Neural progenitor cell (in vitro differentiated cells): ENCODE measurements at regions not wholly inside any gene's neighbourhood (a gene's known extent, or its start where the extent isn't known, plus 50 kb on each side); places are given as distances from the start of the nearest gene placed in this dataset.

Experiments
- DNase-seq: peaks from one replicate; pipeline ENCODE4 v3.0.0-alpha.2; 2016; ENCODE audit warnings: low spot score
- H2AFZ ChIP-seq: fragments of 200-600 bp; sonication (generic); replicated peaks from 2 replicates; pipeline ENCODE4 v1.6.1; 2016; ENCODE audit warnings: antibody characterized with exemption
- H3F3A ChIP-seq: fragments of 200-600 bp; sonication (generic); 2 replicates; pipeline ENCODE4 v1.6.1; 2016; ENCODE audit warnings: antibody characterized with exemption, low read depth
- H3K27ac ChIP-seq: fragments of 200-600 bp; sonication (generic); 2 replicates; pipeline ENCODE4 v1.5.1; 2016; ENCODE audit warnings: mild to moderate bottlenecking
- H3K27me3 ChIP-seq: fragments of 200-600 bp; sonication (generic); 2 replicates; pipeline ENCODE4 v1.6.1; 2016; ENCODE audit warnings: mild to moderate bottlenecking, moderate library complexity
- H3K36me3 ChIP-seq: fragments of 200-600 bp; sonication (generic); 2 replicates; pipeline ENCODE4 v1.5.1; 2016
- H3K4me1 ChIP-seq: fragments of 200-600 bp; sonication (generic); 2 replicates; pipeline ENCODE4 v1.6.1; 2016; ENCODE audit warnings: mixed run types
- H3K4me2 ChIP-seq: fragments of 200-600 bp; sonication (generic); 2 replicates; pipeline ENCODE4 v1.6.1; 2016
- H3K4me3 ChIP-seq: fragments of 200-600 bp; sonication (generic); 2 replicates; pipeline ENCODE4 v1.5.1; 2016
- H3K79me2 ChIP-seq: fragments of 200-600 bp; sonication (generic); 2 replicates; pipeline ENCODE4 v1.6.1; 2016; ENCODE audit warnings: low read depth
- H3K9ac ChIP-seq: fragments of 200-600 bp; sonication (generic); 2 replicates; pipeline ENCODE4 v1.6.1; 2016
- H3K9me3 ChIP-seq: fragments of 200-600 bp; sonication (generic); 2 replicates; pipeline ENCODE4 v1.5.1; 2016; ENCODE audit warnings: low read depth
- H4K20me1 ChIP-seq: fragments of 200-600 bp; sonication (generic); 2 replicates; pipeline ENCODE4 v1.6.1; 2016; ENCODE audit warnings: low read depth
- H3K27ac Mint-ChIP-seq: 3 replicates; pipeline ENCODE4 v1.8.0; 2021; ENCODE audit warnings: mixed read lengths
- H3K27me3 Mint-ChIP-seq: 2 replicates; pipeline ENCODE4 v1.8.0; 2022; ENCODE audit warnings: low read depth, mild to moderate bottlenecking, inconsistent platforms, moderate library complexity, mixed read lengths; ENCODE audit not compliant: insufficient read depth
- H3K36me3 Mint-ChIP-seq: 3 replicates; pipeline ENCODE4 v1.8.0; 2021; ENCODE audit warnings: mixed read lengths
- H3K4me1 Mint-ChIP-seq: 3 replicates; pipeline ENCODE4 v1.8.0; 2021; ENCODE audit warnings: mixed read lengths
- H3K4me3 Mint-ChIP-seq: 3 replicates; pipeline ENCODE4 v1.8.0; 2021; ENCODE audit warnings: mild to moderate bottlenecking, moderate library complexity, mixed read lengths
- H3K9me3 Mint-ChIP-seq: 3 replicates; pipeline ENCODE4 v1.8.0; 2020; ENCODE audit warnings: mixed read lengths
- EZH2 ChIP-seq: fragments of 200-600 bp; sonication (generic); IDR thresholded peaks from 2 replicates; pipeline ENCODE4 v1.6.1; 2017; ENCODE audit warnings: antibody characterized with exemption, mild to moderate bottlenecking, moderate library complexity
- EZH2phosphoT487 ChIP-seq: fragments of 200-600 bp; sonication (generic); IDR thresholded peaks from 2 replicates; pipeline ENCODE4 v1.6.1; 2017; ENCODE audit warnings: antibody characterized with exemption
- TF ChIP-seq, protein P1 (sequence below): fragments of 200-600 bp; sonication (generic); IDR thresholded peaks from 2 replicates; pipeline ENCODE4 v1.5.1; 2017; ENCODE audit warnings: antibody characterized with exemption, mild to moderate bottlenecking

DNA sequence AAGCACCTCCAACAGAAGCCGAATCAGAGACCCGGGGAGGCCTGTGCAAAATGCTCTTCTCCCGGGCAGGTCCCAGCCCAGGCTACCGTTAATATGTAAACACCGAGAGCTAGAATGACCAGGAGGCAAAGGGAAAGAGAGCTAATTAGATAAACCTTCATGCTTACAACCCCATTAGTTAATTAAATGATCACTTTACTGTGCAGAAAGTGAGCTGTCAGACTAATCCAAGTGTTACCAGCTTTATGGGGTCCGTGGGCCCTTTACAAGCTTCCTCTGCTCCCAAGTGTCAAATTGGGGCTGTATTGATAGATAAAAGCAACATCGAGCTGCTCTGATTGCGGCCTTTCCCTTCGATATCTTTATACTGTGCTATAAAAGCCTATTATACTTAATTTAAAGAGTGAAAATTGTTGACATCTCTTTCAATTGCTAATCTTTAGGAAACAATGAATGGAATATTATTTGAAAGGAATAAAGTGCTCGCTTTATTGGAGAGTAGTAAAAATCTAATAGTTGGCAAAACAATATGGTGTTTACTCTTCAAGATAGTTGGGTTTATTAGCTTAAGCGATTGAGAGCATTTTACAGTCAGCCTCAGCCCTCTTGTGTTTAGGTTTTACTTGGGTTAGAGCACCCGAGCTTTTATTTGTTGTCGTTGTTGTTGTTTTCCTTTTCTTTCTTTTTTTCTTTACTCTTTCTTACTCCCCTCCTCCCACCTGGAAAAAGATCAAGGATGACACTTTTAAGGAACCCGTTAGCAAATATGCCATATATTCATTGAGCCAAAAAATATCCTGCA, 189.3 kb upstream of the GPR12 start:
- H3K27me3 Mint-ChIP-seq, result peaks cover 7% of the 10 kb centered on the region
- Histone ChIP-seq H3K27me3 (no peaks in the 10 kb centered on the region), H3K36me3 (no peaks in the 10 kb centered on the region), H3K9me3 (no peaks in the 10 kb centered on the region), H3K9ac (no peak overlapping the region), H3K79me2 (no peaks in the 10 kb centered on the region), H2AFZ (no peak overlapping the region), H3K27ac (no peak overlapping the region), H3F3A (no peaks in the 10 kb centered on the region), H3K4me1 (no peaks in the 10 kb centered on the region), H3K4me3 (no peak overlapping the region), H4K20me1 (no peaks in the 10 kb centered on the region), H3K4me2 (no peak overlapping the region)
- no peak overlapping the region for H3K27ac Mint-ChIP-seq
- H3K4me1 Mint-ChIP-seq, result no peaks in the 10 kb centered on the region
- H3K9me3 Mint-ChIP-seq, result no peaks in the 10 kb centered on the region
- no peaks in the 10 kb centered on the region for H3K36me3 Mint-ChIP-seq
- DNase-seq, result no peak
- H3K4me3 Mint-ChIP-seq, result no peak overlapping the region
- no peak for TF ChIP-seq EZH2
- TF ChIP-seq EZH2phosphoT487, result no peak
- TF ChIP-seq, protein P1, sequence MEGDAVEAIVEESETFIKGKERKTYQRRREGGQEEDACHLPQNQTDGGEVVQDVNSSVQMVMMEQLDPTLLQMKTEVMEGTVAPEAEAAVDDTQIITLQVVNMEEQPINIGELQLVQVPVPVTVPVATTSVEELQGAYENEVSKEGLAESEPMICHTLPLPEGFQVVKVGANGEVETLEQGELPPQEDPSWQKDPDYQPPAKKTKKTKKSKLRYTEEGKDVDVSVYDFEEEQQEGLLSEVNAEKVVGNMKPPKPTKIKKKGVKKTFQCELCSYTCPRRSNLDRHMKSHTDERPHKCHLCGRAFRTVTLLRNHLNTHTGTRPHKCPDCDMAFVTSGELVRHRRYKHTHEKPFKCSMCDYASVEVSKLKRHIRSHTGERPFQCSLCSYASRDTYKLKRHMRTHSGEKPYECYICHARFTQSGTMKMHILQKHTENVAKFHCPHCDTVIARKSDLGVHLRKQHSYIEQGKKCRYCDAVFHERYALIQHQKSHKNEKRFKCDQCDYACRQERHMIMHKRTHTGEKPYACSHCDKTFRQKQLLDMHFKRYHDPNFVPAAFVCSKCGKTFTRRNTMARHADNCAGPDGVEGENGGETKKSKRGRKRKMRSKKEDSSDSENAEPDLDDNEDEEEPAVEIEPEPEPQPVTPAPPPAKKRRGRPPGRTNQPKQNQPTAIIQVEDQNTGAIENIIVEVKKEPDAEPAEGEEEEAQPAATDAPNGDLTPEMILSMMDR, result no peak

DNA sequence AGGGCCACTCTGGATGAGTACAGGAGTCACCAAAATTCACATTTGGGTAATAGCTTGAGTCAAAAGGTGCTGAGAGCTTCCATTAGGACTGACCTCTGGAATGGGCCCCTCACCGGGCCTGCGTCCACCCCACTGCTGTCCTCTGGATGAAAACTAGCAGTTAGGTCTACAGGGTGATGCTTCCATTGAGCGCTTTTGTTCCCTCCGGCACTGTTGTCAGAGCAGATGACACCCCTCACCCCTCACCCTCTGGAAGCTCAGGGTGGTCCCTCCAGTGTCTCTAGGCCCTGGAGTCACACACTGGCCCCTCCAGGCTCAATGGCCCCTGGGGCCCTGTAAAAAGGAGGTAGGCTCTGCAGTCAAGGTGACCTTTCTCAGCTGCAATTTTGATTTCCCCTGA, 187.8 kb upstream of the GPR12 start:
- H3K4me3 Mint-ChIP-seq, result no peak overlapping the region
- H3K79me2 ChIP-seq, result no peaks in the 10 kb centered on the region
- TF ChIP-seq EZH2phosphoT487 (no peak), EZH2 (no peak)
- TF ChIP-seq, protein P1, result no peak
- H3K4me1 ChIP-seq, result no peaks in the 10 kb centered on the region
- no peak overlapping the region for H3K9ac ChIP-seq
- no peaks in the 10 kb centered on the region for H3K9me3 Mint-ChIP-seq
- no peak overlapping the region for H3K4me3 ChIP-seq
- H4K20me1 ChIP-seq, result no peaks in the 10 kb centered on the region
- no peak for DNase-seq
- H3K4me2 ChIP-seq, result no peak overlapping the region
- no peaks in the 10 kb centered on the region for H3K4me1 Mint-ChIP-seq
- H3K36me3 Mint-ChIP-seq, result no peaks in the 10 kb centered on the region
- no peaks in the 10 kb centered on the region for H3F3A ChIP-seq
- no peaks in the 10 kb centered on the region for H3K36me3 ChIP-seq
- H3K9me3 ChIP-seq, result no peaks in the 10 kb centered on the region
- H2AFZ ChIP-seq, result no peak overlapping the region
- H3K27me3 Mint-ChIP-seq, result peaks cover 7% of the 10 kb centered on the region
- no peak overlapping the region for H3K27ac Mint-ChIP-seq
- H3K27ac ChIP-seq, result no peak overlapping the region
- H3K27me3 ChIP-seq, result no peaks in the 10 kb centered on the region

DNA sequence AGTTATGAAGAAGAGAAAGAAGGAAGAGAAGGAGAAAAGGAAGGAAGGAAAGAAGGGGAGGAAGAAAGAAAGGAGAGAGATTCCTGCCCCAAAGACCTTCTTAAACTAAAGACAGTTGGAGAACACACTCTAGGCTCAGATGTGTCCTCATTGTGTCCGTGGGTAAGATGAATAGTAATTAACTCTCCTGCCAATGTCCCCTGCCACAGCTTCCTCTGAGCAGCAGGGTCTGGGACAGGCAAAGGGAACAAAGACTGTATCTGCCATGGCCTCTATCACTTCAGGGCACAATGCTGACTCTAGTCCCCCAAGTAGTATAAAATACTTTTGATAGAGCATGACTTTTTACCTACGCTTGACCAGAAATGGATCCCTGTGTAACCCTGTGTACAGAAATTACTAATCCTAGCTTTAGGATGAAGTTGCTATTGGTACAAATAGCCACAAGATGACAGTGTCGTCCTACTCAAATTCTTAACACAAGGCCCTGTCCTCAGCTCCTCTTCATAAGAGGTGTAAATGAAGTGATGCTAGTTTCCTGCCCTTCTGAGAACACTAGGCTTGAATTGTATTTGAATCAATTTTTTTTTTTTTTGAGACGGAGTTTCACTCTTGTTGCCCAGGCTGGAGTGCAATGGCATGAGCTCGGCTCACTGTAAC, 186.2 kb upstream of the GPR12 start:
- H3K27ac ChIP-seq, result no peak overlapping the region
- H3K9me3 Mint-ChIP-seq, result no peaks in the 10 kb centered on the region
- H3K4me2 ChIP-seq, result no peak overlapping the region
- no peaks in the 10 kb centered on the region for H4K20me1 ChIP-seq
- H3K36me3 Mint-ChIP-seq, result no peaks in the 10 kb centered on the region
- peak; percentile 75 for DNase-seq
- H3K79me2 ChIP-seq, result no peaks in the 10 kb centered on the region
- TF ChIP-seq EZH2phosphoT487 (no peak), EZH2 (no peak)
- TF ChIP-seq, protein P1, result peak; percentile 84
- H3K4me3 Mint-ChIP-seq, result no peak overlapping the region
- H3K4me3 ChIP-seq, result no peak overlapping the region
- no peaks in the 10 kb centered on the region for H3F3A ChIP-seq
- H3K9me3 ChIP-seq, result no peaks in the 10 kb centered on the region
- H3K27me3 Mint-ChIP-seq, result peaks cover 6% of the 10 kb centered on the region
- H3K9ac ChIP-seq, result no peak overlapping the region
- no peak overlapping the region for H3K27ac Mint-ChIP-seq
- H3K36me3 ChIP-seq, result no peaks in the 10 kb centered on the region
- H2AFZ ChIP-seq, result no peak overlapping the region
- H3K27me3 ChIP-seq, result no peaks in the 10 kb centered on the region
- H3K4me1 ChIP-seq, result no peaks in the 10 kb centered on the region
- H3K4me1 Mint-ChIP-seq, result no peaks in the 10 kb centered on the region
